C4-2B (cell line): ENCODE measurements at regions not wholly inside any gene's neighbourhood (a gene's known extent, or its start where the extent isn't known, plus 50 kb on each side); places are given as distances from the start of the nearest gene placed in this dataset.

Source experiments
- CTCF ChIP-seq: fragments of 450-650 bp; conservative IDR thresholded peaks from 2 replicates; pipeline ENCODE4 v1.5.1; 2017; ENCODE audit warnings: mild to moderate bottlenecking
- ZFX ChIP-seq: fragments of 450-650 bp; IDR thresholded peaks from 2 replicates; pipeline ENCODE4 v1.6.1; 2017

GRCh38 chrX:137278825-137279224 lies 245.0 kb upstream of the GPR101 start:
- TF ChIP-seq CTCF (no peak), ZFX (no peak)
